Panc1 (cell line): ENCODE measurements at regions not wholly inside any gene's neighbourhood (a gene's known extent, or its start where the extent isn't known, plus 50 kb on each side); places are given as distances from the start of the nearest gene placed in this dataset.
"Not testable (repeated sequence)": the region's sequence is repeated elsewhere in the genome, so short reads cannot be mapped to it uniquely, and the experiment has no call there.

Experiments used
- ATAC-seq: fragments of 200-7000 bp; cut with Tn5 transposase; 2 replicates; pipeline ENCODE4 v1.9.1; 2020; ENCODE audit warnings: mild to moderate bottlenecking, moderate library complexity
- BruUV-seq: library from RNA; stranded (reverse); fragments of 400-500 nt; replicated peaks from 2 replicates; lab custom pipeline; 2021; lab: Mats Ljungman, UMichigan
- CTCF ChIA-PET: fragments of 300-600 bp; sonication (Branson Sonifier 250); formaldehyde crosslinking; loops from one replicate; lab custom pipeline; 2022; ENCODE audit warnings: antibody characterized with exemption; lab: Charles Lee
- POLR2A ChIA-PET: fragments of 300-600 bp; sonication (Branson Sonifier 250); formaldehyde crosslinking; loops from one replicate; lab custom pipeline; 2022; ENCODE audit warnings: antibody characterized with exemption; lab: Charles Lee
- DNase-seq: peaks from one replicate; pipeline ENCODE4 v3.0.0-alpha.2; 2010; ENCODE audit warnings: low read depth, low spot score
- H3K27ac ChIP-seq: 2 replicates; pipeline ENCODE4 v1.5.1; 2011; ENCODE audit warnings: mild to moderate bottlenecking, low read length, inconsistent platforms
- H3K27me3 ChIP-seq: fragments of 200-500 bp; sonication (Bioruptor generic); 2 replicates; pipeline ENCODE4 v1.6.0; 2014; ENCODE audit warnings: low read length, inconsistent platforms; ENCODE audit not compliant: control insufficient read depth, insufficient read depth
- H3K36me3 ChIP-seq: fragments of 200-500 bp; sonication (Bioruptor generic); 2 replicates; pipeline ENCODE4 v1.5.1; 2014; ENCODE audit warnings: inconsistent platforms, mild to moderate bottlenecking, low read length, moderate library complexity; ENCODE audit not compliant: control insufficient read depth, insufficient read depth
- H3K4me1 ChIP-seq: 2 replicates; pipeline ENCODE4 v1.5.1; 2011; ENCODE audit warnings: inconsistent platforms, mild to moderate bottlenecking, low read length, moderate library complexity; ENCODE audit not compliant: control insufficient read depth, insufficient read depth
- H3K4me3 ChIP-seq, 2 experiments: 2 replicates each; pipeline ENCODE4 v1.5.1; 2011 to 2012; ENCODE audit warnings: low read depth in 2 of 2, low read length in 2 of 2, mild to moderate bottlenecking in 2 of 2, inconsistent platforms in 1 of 2, moderate library complexity in 1 of 2
- H3K9me3 ChIP-seq: fragments of 200-500 bp; sonication (Bioruptor generic); 2 replicates; pipeline ENCODE4 v1.5.1; 2014; ENCODE audit warnings: low read depth, mild to moderate bottlenecking, inconsistent platforms, low read length, moderate library complexity; ENCODE audit not compliant: control insufficient read depth, insufficient read depth
- in situ Hi-C: cut with HindIII; loops from 2 replicates; pipeline ENCODE4 v1.10.0; 2016; ENCODE audit warnings: low sequenced_read_pairs, low pct_unique_long_range_greater_than_20kb
- intact Hi-C: fragments of 100-400 bp; cut with micrococcal nuclease; formaldehyde crosslinking; loops from one replicate; pipeline ENCODE4 v1.10.0; 2022; ENCODE audit not compliant: unreplicated experiment

DNA sequence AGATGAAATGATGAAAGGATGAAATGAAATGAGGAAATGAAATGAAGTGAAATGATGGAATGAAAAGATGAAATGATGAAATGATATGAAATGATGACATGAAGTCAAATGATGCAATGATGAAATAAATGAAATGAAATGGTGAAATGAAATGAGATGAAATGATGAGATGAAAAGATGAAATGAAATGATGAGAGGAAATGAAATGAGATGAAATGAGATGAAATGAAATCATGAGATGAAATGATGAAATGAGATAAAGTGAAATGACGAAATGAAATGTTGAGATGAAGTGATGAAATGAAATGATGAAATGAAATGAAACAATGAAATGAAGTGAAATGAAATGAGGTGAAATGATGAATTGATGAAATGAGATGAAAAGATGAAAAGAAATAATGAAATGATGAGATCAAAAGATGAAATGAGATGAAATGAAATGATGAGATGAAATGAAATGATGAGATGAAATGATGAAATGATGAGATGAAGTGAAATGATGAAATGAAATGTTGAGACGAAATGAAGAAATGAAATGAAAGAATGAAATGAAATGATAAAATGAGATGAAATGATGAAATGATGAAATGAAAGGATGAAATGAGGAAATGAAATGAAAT is 129.5 kb upstream of the TP53TG3C start:
- ATAC-seq, H3K36me3 ChIP-seq, H3K27me3 ChIP-seq, H3K4me1 ChIP-seq, BruUV-seq, CTCF ChIA-PET, H3K4me3 ChIP-seq, DNase-seq, in situ Hi-C loops, intact Hi-C loops, H3K27ac ChIP-seq, POLR2A ChIA-PET, H3K9me3 ChIP-seq: not testable (repeated sequence)
